HepG2 (cell line): ENCODE measurements at regions not wholly inside any gene's neighbourhood (a gene's known extent, or its start where the extent isn't known, plus 50 kb on each side); places are given as distances from the start of the nearest gene placed in this dataset.

Experiments used
- ELF4 ChIP-seq: sonication (generic); formaldehyde crosslinking; IDR thresholded peaks from 2 replicates; pipeline ENCODE4 v1.5.0; 2020; ENCODE audit warnings: missing genetic modification reagents, mild to moderate bottlenecking, moderate library complexity, borderline replicate concordance
- TP53 ChIP-seq: sonication (generic); formaldehyde crosslinking; conservative IDR thresholded peaks from 2 replicates; pipeline ENCODE4 v1.4.0; 2020; ENCODE audit warnings: missing genetic modification reagents
- ZBTB33 ChIP-seq: sonication (generic); formaldehyde crosslinking; IDR thresholded peaks from 2 replicates; pipeline ENCODE4 v1.4.0; 2020; ENCODE audit warnings: missing genetic modification reagents

DNA sequence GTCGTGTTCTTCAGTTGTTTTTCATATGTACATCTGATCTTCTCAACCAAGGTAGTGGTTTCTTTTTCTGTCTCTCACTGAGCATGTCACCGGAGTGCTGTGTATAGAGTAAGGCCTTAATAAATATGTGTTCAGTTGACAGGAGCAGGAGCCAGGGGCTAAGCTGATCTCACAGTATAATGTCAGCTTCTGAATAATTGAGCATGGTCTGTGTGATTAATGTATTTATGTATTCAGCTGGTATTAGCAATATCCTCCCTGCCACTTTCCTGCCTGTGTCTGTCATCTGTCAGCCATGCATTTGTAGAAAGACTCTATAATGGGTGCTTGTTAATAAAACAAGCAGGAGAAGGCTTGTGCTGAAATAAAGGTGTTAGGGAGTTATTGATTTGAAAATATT lies 198.9 kb downstream of the ADCYAP1 start:
- no peak for TF ChIP-seq ZBTB33 (CRISPR knock-in tag)
- TF ChIP-seq ELF4: no peak
- no peak for TF ChIP-seq TP53 (CRISPR knock-in tag)
